PC-9 (cell line): ENCODE measurements at regions not wholly inside any gene's neighbourhood (a gene's known extent, or its start where the extent isn't known, plus 50 kb on each side); places are given as distances from the start of the nearest gene placed in this dataset.

Source experiments
- CTCF ChIP-seq: fragments of 200-600 bp; sonication (generic); conservative IDR thresholded peaks from 2 replicates; pipeline ENCODE4 v1.6.1; 2017; ENCODE audit warnings: mixed run types, antibody characterized with exemption, mild to moderate bottlenecking, moderate library complexity
- EZH2 ChIP-seq: fragments of 200-600 bp; sonication (generic); IDR thresholded peaks from 2 replicates; pipeline ENCODE4 v1.8.0; 2017; ENCODE audit warnings: antibody characterized with exemption, low read depth

- TF ChIP-seq CTCF (no peak), EZH2 (no peak)
These were observed 101.7 kb upstream of the ARG1 start for GRCh38 chr6:131471331-131471730.
